SKM-1 treated with dmso at 0.1 percent for 144 hours (cell line): ENCODE measurements at regions not wholly inside any gene's neighbourhood (a gene's known extent, or its start where the extent isn't known, plus 50 kb on each side); places are given as distances from the start of the nearest gene placed in this dataset.
A peak's percentile ranks its signal among the peaks of the same experiment; 100 is the strongest.
"Not testable (repeated sequence)": the region's sequence is repeated elsewhere in the genome, so short reads cannot be mapped to it uniquely, and the experiment has no call there.

Experiments
- DNase-seq: peaks from one replicate; lab custom pipeline; 2025; ENCODE audit not compliant: unreplicated experiment; lab: John Stamatoyannopoulos, UW

GRCh38 chr16:54879681-54880080 lies 51.0 kb upstream of the IRX5 start:
- no peak for DNase-seq

- no peak for DNase-seq
Measured at GRCh38 chr16:54878301-54878700, 52.4 kb upstream of the IRX5 start.

- DNase-seq: no peak
Measured at GRCh38 chr16:54875443-54875842, 55.2 kb upstream of the IRX5 start.

GRCh38 chr16:54873716-54874373 lies 56.8 kb upstream of the IRX5 start:
- not testable (repeated sequence) for DNase-seq

- no peak for DNase-seq
Measured at GRCh38 chr16:54873071-54873470, 57.6 kb upstream of the IRX5 start.

GRCh38 chr16:54870151-54870550 lies 60.5 kb upstream of the IRX5 start:
- DNase-seq: no peak

- DNase-seq: no peak
Measured at GRCh38 chr16:54867302-54867832, 63.3 kb upstream of the IRX5 start.

- no peak for DNase-seq
Measured at GRCh38 chr16:54862529-54862928, 68.1 kb upstream of the IRX5 start.

- no peak for DNase-seq
Measured at GRCh38 chr16:54856871-54857270, 73.8 kb upstream of the IRX5 start.

GRCh38 chr16:54847609-54848008 lies 83.1 kb upstream of the IRX5 start:
- no peak for DNase-seq

GRCh38 chr16:54847207-54847606 lies 83.5 kb upstream of the IRX5 start:
- no peak for DNase-seq

GRCh38 chr16:54846766-54847165 lies 83.9 kb upstream of the IRX5 start:
- no peak for DNase-seq

GRCh38 chr16:54843424-54843750 lies 87.3 kb upstream of the IRX5 start:
- no peak for DNase-seq

GRCh38 chr16:54842743-54843423 lies 87.8 kb upstream of the IRX5 start:
- DNase-seq: no peak

GRCh38 chr16:54829691-54830090 lies 101.0 kb upstream of the IRX5 start:
- DNase-seq: no peak

- no peak for DNase-seq
Measured at GRCh38 chr16:54822892-54823291, 107.8 kb upstream of the IRX5 start.

- DNase-seq: no peak
Measured at GRCh38 chr16:54822492-54822891, 108.2 kb upstream of the IRX5 start.

- no peak for DNase-seq
Measured at GRCh38 chr16:54821731-54822130, 108.9 kb upstream of the IRX5 start.

- no peak for DNase-seq
Measured at GRCh38 chr16:54817940-54818574, 112.6 kb upstream of the IRX5 start.

- DNase-seq: no peak
Measured at GRCh38 chr16:54817432-54817831, 113.2 kb upstream of the IRX5 start.

GRCh38 chr16:54816471-54816870 lies 114.2 kb upstream of the IRX5 start:
- DNase-seq: peak; percentile 72

GRCh38 chr16:54815177-54815576 lies 115.5 kb upstream of the IRX5 start:
- no peak for DNase-seq
